H9 (cell line): ENCODE measurements at regions not wholly inside any gene's neighbourhood (a gene's known extent, or its start where the extent isn't known, plus 50 kb on each side); places are given as distances from the start of the nearest gene placed in this dataset.

Source experiments
- DNase-seq: peaks from one replicate; pipeline ENCODE4 v3.0.0-alpha.2; 2017
- H2AFZ ChIP-seq: one replicate; pipeline ENCODE4 v1.6.1; 2013; ENCODE audit warnings: mild to moderate bottlenecking, low read length, control low read depth, moderate library complexity
- H2AK5ac ChIP-seq: 2 replicates; pipeline ENCODE4 v1.6.1; 2013; ENCODE audit warnings: low read length, control low read depth, mixed read lengths; ENCODE audit not compliant: insufficient read length
- H2BK120ac ChIP-seq: one replicate; pipeline ENCODE4 v1.6.1; 2013; ENCODE audit warnings: low read depth, mild to moderate bottlenecking, low read length, control low read depth, inconsistent platforms; ENCODE audit not compliant: poor library complexity, severe bottlenecking
- H2BK12ac ChIP-seq: 2 replicates; pipeline ENCODE4 v1.6.1; 2013; ENCODE audit warnings: low read length, control low read depth, mixed read lengths, low read depth; ENCODE audit not compliant: insufficient read length
- H2BK15ac ChIP-seq: 2 replicates; pipeline ENCODE4 v1.6.1; 2013; ENCODE audit warnings: low read depth, low read length, control low read depth
- H2BK20ac ChIP-seq: one replicate; pipeline ENCODE4 v1.6.1; 2013; ENCODE audit warnings: low read depth, mild to moderate bottlenecking, low read length, control low read depth, inconsistent platforms; ENCODE audit not compliant: poor library complexity, severe bottlenecking
- H2BK5ac ChIP-seq: 2 replicates; pipeline ENCODE4 v1.6.1; 2013; ENCODE audit warnings: low read length, control low read depth, mixed read lengths; ENCODE audit not compliant: insufficient read length
- H3K14ac ChIP-seq: 2 replicates; pipeline ENCODE4 v1.6.1; 2013; ENCODE audit warnings: low read length, control low read depth; ENCODE audit not compliant: insufficient read depth
- H3K18ac ChIP-seq: 2 replicates; pipeline ENCODE4 v1.6.1; 2013; ENCODE audit warnings: low read depth, mild to moderate bottlenecking, mixed read lengths, low read length, control low read depth; ENCODE audit not compliant: insufficient read length
- H3K23ac ChIP-seq: 2 replicates; pipeline ENCODE4 v1.6.1; 2013; ENCODE audit warnings: low read length, control low read depth, mixed read lengths, low read depth; ENCODE audit not compliant: insufficient read length
- H3K23me2 ChIP-seq: 2 replicates; pipeline ENCODE4 v1.6.1; 2013; ENCODE audit warnings: low read depth, mild to moderate bottlenecking, mixed read lengths, low read length, control low read depth; ENCODE audit not compliant: insufficient read length, poor library complexity, severe bottlenecking
- H3K27ac ChIP-seq: 2 replicates; pipeline ENCODE4 v1.5.1; 2013; ENCODE audit warnings: low read length, control low read depth, mixed read lengths, low read depth; ENCODE audit not compliant: insufficient read length
- H3K27me3 ChIP-seq: 2 replicates; pipeline ENCODE4 v1.6.1; 2013; ENCODE audit warnings: low read length, control low read depth, inconsistent platforms; ENCODE audit not compliant: insufficient read depth
- H3K4ac ChIP-seq: 2 replicates; pipeline ENCODE4 v1.6.1; 2013; ENCODE audit warnings: low read depth, mild to moderate bottlenecking, control low read depth, inconsistent platforms, low read length, moderate library complexity
- H3K4me1 ChIP-seq: 2 replicates; pipeline ENCODE4 v1.6.1; 2013; ENCODE audit warnings: low read length, control low read depth, inconsistent platforms; ENCODE audit not compliant: insufficient read depth
- H3K4me2 ChIP-seq: 2 replicates; pipeline ENCODE4 v1.6.1; 2013; ENCODE audit warnings: low read length, control low read depth, mixed read lengths; ENCODE audit not compliant: insufficient read length, insufficient read depth
- H3K56ac ChIP-seq: 2 replicates; pipeline ENCODE4 v1.6.1; 2013; ENCODE audit warnings: low read depth, mild to moderate bottlenecking, mixed read lengths, low read length, control low read depth; ENCODE audit not compliant: insufficient read length
- H3K79me1 ChIP-seq: 2 replicates; pipeline ENCODE4 v1.6.1; 2013; ENCODE audit warnings: low read depth, mild to moderate bottlenecking, moderate library complexity, low read length, control low read depth, inconsistent platforms; ENCODE audit not compliant: insufficient read depth, poor library complexity, severe bottlenecking
- H3K79me2 ChIP-seq: 2 replicates; pipeline ENCODE4 v1.6.1; 2013; ENCODE audit warnings: low read length, control low read depth, inconsistent platforms; ENCODE audit not compliant: insufficient read depth
- H3K9ac ChIP-seq: 2 replicates; pipeline ENCODE4 v1.6.1; 2013; ENCODE audit warnings: low read length, control low read depth, mixed read lengths; ENCODE audit not compliant: insufficient read length; ENCODE audit errors: extremely low read depth
- H3K9me3 ChIP-seq: one replicate; pipeline ENCODE4 v1.6.1; 2013; ENCODE audit warnings: low read depth, low read length, inconsistent platforms; ENCODE audit not compliant: control insufficient read depth
- H3T11ph ChIP-seq: one replicate; pipeline ENCODE4 v1.6.1; 2013; ENCODE audit warnings: mild to moderate bottlenecking, low read length, control low read depth, inconsistent platforms
- H4K20me1 ChIP-seq: one replicate; pipeline ENCODE4 v1.6.1; 2013; ENCODE audit not compliant: control insufficient read depth, insufficient read length, insufficient read depth
- H4K5ac ChIP-seq: 2 replicates; pipeline ENCODE4 v1.6.1; 2013; ENCODE audit warnings: low read depth, mild to moderate bottlenecking, mixed read lengths, low read length, control low read depth; ENCODE audit not compliant: insufficient read length
- H4K8ac ChIP-seq: replicated peaks from 2 replicates; pipeline ENCODE4 v1.6.1; 2013; ENCODE audit warnings: low read length, control low read depth, mixed read lengths, low read depth; ENCODE audit not compliant: insufficient read length
- H4K91ac ChIP-seq: 2 replicates; pipeline ENCODE4 v1.6.1; 2013; ENCODE audit warnings: low read depth, mild to moderate bottlenecking, moderate library complexity, mixed read lengths, low read length, control low read depth; ENCODE audit not compliant: insufficient read length
- H3K27ac Mint-ChIP-seq, 3 experiments: 2 replicates in 2 of 3; 3 replicates in 1 of 3; pipeline ENCODE4 v1.8.0; 2020 to 2021; ENCODE audit warnings: mixed read lengths in 3 of 3, mild to moderate bottlenecking in 1 of 3, moderate library complexity in 1 of 3
- H3K27me3 Mint-ChIP-seq: 2 replicates; pipeline ENCODE4 v1.8.0; 2021; ENCODE audit warnings: low read depth, mild to moderate bottlenecking, moderate library complexity, mixed read lengths
- H3K36me3 Mint-ChIP-seq, 3 experiments: 2 replicates in 2 of 3; 3 replicates in 1 of 3; pipeline ENCODE4 v1.8.0; 2020 to 2021; ENCODE audit warnings: low read depth in 3 of 3, mixed read lengths in 3 of 3; ENCODE audit not compliant: insufficient read depth in 1 of 3
- H3K4me1 Mint-ChIP-seq, 2 experiments: 2 replicates each; pipeline ENCODE4 v1.8.0; 2020; ENCODE audit warnings: mixed read lengths in 2 of 2
- H3K4me3 Mint-ChIP-seq, 2 experiments: 2 replicates in 1 of 2; 3 replicates in 1 of 2; pipeline ENCODE4 v1.8.0; 2020 to 2021; ENCODE audit warnings: mild to moderate bottlenecking in 2 of 2, mixed read lengths in 2 of 2, moderate library complexity in 1 of 2
- H3K9me3 Mint-ChIP-seq, 2 experiments: 2 replicates in 1 of 2; 3 replicates in 1 of 2; pipeline ENCODE4 v1.8.0; 2020; ENCODE audit warnings: mild to moderate bottlenecking in 2 of 2, mixed read lengths in 2 of 2, moderate library complexity in 1 of 2
- CTCF ChIP-seq: fragments of 200-600 bp; sonication (generic); conservative IDR thresholded peaks from 3 replicates; pipeline ENCODE4 v1.8.0; 2021; ENCODE audit warnings: antibody characterized with exemption, mild to moderate bottlenecking
- WGBS: extraction: QIAGEN DNeasy Blood & Tissue Kit; methylation state at CpG from one replicate; pipeline ENCODE4 v1.1.7; 2013; ENCODE audit warnings: missing lambda C conversion rate, low lambda C conversion rate, mixed read lengths; ENCODE audit not compliant: insufficient read length; ENCODE audit errors: extremely low coverage; 5-methylcytosine and 5-hydroxymethylcytosine counted together

- no peak overlapping the region for H4K5ac ChIP-seq
- no peak overlapping the region for H2AFZ ChIP-seq
- H3K4ac ChIP-seq: no peak overlapping the region
- no peaks in the 10 kb centered on the region for H4K20me1 ChIP-seq
- Mint-ChIP-seq H3K27me3 (no peaks in the 10 kb centered on the region), H3K36me3 (no peaks in the 10 kb centered on the region), H3K4me1 (peaks cover 2 to 9% of the 10 kb centered on the region in 2 experiments; a peak in 3 of 4 replicates), H3K9me3 (no peaks in the 10 kb centered on the region), H3K27ac (no peak overlapping the region), H3K4me3 (no peak overlapping the region)
- no peaks in the 10 kb centered on the region for H3K23me2 ChIP-seq
- no peaks in the 10 kb centered on the region; the same call in 1 of the 2 replicates for H3K4me1 ChIP-seq
- no peak overlapping the region for H2BK5ac ChIP-seq
- H3K14ac ChIP-seq: no peak overlapping the region
- H3K79me2 ChIP-seq: no peaks in the 10 kb centered on the region
- no peak overlapping the region for H4K91ac ChIP-seq
- no peak overlapping the region for H2BK15ac ChIP-seq
- H3K9me3 ChIP-seq: no peaks in the 10 kb centered on the region
- no peak overlapping the region for H3K23ac ChIP-seq
- H3K9ac ChIP-seq: no peak overlapping the region
- H2BK120ac ChIP-seq: no peak overlapping the region
- H3K56ac ChIP-seq: no peak overlapping the region
- DNase-seq: no peak
- H3T11ph ChIP-seq: no peak overlapping the region
- no peaks in the 10 kb centered on the region for H3K27me3 ChIP-seq
- WGBS: no CpG with 5 or more reads among the region's 4 CpGs
- no peak overlapping the region for H3K4me2 ChIP-seq
- TF ChIP-seq CTCF: no peak
- H2BK12ac ChIP-seq: no peak overlapping the region
- no peaks in the 10 kb centered on the region for H3K79me1 ChIP-seq
- H3K27ac ChIP-seq: no peak overlapping the region
- no peak overlapping the region for H2AK5ac ChIP-seq
- H4K8ac ChIP-seq: no peak overlapping the region
- H2BK20ac ChIP-seq: no peak overlapping the region
- no peak overlapping the region for H3K18ac ChIP-seq
These were observed 381.6 kb downstream of the SRGAP2C start for GRCh38 chr1:121566346-121566745.
